ENCODE measurements at regions not wholly inside any gene's neighbourhood (a gene's known extent, or its start where the extent isn't known, plus 50 kb on each side); places are given as distances from the start of the nearest gene placed in this dataset.

DNA sequence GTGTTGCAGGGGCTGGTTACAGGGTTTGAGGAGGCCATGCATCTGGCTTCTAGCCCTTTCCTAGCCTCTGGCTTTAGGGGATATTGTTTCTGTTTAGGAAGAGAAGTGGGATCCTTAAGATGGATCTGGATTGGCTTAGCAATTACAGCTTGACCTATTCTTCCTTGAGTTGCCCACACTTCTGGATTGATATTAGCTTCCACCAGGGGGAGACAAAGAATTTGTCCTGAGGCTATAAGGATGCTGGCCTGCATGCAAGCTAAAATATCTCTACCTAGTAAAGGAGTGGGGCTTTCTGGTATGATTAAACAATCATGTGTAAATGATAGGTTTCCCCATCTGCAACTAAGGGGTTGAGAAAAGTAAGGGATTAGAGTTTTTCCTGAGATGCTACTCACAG, 117.2 kb downstream of the TEX13C start:
- peak; percentile 54 for DNase-seq
- H3K79me2 ChIP-seq (ENCODE audit: low read length): no peaks in the 10 kb centered on the region
- H3F3A ChIP-seq (ENCODE audit: insufficient read depth, low read length): no peaks in the 10 kb centered on the region
- no peaks in the 10 kb centered on the region for H3K9me2 ChIP-seq (replicated peaks; ENCODE audit: insufficient read depth, low read length)
- no peak overlapping the region for H3K27ac ChIP-seq (ENCODE audit: low read length)
- no peaks in the 10 kb centered on the region for H4K20me1 ChIP-seq (ENCODE audit: insufficient read depth, low read length)
- TF ChIP-seq, protein P1, sequence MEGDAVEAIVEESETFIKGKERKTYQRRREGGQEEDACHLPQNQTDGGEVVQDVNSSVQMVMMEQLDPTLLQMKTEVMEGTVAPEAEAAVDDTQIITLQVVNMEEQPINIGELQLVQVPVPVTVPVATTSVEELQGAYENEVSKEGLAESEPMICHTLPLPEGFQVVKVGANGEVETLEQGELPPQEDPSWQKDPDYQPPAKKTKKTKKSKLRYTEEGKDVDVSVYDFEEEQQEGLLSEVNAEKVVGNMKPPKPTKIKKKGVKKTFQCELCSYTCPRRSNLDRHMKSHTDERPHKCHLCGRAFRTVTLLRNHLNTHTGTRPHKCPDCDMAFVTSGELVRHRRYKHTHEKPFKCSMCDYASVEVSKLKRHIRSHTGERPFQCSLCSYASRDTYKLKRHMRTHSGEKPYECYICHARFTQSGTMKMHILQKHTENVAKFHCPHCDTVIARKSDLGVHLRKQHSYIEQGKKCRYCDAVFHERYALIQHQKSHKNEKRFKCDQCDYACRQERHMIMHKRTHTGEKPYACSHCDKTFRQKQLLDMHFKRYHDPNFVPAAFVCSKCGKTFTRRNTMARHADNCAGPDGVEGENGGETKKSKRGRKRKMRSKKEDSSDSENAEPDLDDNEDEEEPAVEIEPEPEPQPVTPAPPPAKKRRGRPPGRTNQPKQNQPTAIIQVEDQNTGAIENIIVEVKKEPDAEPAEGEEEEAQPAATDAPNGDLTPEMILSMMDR (IDR thresholded peaks at IDR 0.05; ENCODE audit: low read length): peak; percentile 50
- TF ChIP-seq EZH2phosphoT487 (IDR thresholded peaks at IDR 0.05; ENCODE audit: low read length): no peak
- TF ChIP-seq EZH2 (optimal IDR thresholded peaks at IDR 0.05; ENCODE audit: low read depth, low read length): no peak
- no peak overlapping the region for H3K4me2 ChIP-seq (ENCODE audit: low read depth, low read length)
- no peaks in the 10 kb centered on the region for H3K36me3 ChIP-seq (replicated peaks; ENCODE audit: insufficient read depth, low read length)
- no peaks in the 10 kb centered on the region for H3K9me3 ChIP-seq (replicated peaks; ENCODE audit: insufficient read depth, low read length)
- no peak overlapping the region for H2AFZ ChIP-seq (ENCODE audit: low read length)
- H3K9ac ChIP-seq (ENCODE audit: low read length): no peak overlapping the region
- no peaks in the 10 kb centered on the region for H3K27me3 ChIP-seq (replicated peaks; ENCODE audit: insufficient read depth, low read length)
- no peaks in the 10 kb centered on the region for H3K4me1 ChIP-seq (ENCODE audit: low read length)
- no peak overlapping the region for H3K4me3 ChIP-seq (ENCODE audit: low read length)

DNA sequence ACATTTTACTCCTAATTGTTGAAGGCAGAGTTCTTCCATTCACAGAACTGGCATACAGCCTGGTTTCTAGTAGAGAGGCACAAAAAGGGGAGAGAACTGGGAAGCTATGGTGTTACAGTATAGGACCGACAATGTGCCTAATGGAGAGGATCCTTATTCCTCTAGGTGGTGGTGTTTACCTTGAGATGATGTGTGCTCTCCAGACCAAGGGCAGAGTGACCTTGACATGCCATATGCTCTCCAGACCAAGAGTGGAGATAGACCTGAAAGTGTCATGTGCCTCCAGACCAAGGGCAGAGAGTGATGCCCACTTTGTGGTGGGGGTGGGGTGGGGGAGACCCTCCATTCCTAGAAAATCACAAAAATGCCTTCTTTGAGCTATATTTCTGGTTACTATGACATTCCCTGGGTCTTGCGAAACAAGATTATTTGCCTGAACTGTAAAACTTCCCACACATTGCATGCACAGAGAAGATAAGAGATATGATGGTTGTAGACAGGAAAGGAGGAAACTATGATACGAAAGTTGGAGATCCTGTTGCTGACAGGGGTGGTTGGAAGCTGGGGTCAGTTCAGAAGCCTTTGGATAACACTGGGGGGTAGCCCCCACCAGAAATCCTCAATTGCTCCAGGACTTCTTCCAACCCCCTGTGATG, 119.7 kb downstream of the TEX13C start:
- Histone ChIP-seq H3K9ac (ENCODE audit: low read length) (no peak overlapping the region), H3K9me2 (replicated peaks; ENCODE audit: insufficient read depth, low read length) (no peaks in the 10 kb centered on the region), H3K27me3 (replicated peaks; ENCODE audit: insufficient read depth, low read length) (no peaks in the 10 kb centered on the region), H3F3A (ENCODE audit: insufficient read depth, low read length) (no peaks in the 10 kb centered on the region), H4K20me1 (ENCODE audit: insufficient read depth, low read length) (no peaks in the 10 kb centered on the region), H3K4me3 (ENCODE audit: low read length) (no peak overlapping the region), H3K9me3 (replicated peaks; ENCODE audit: insufficient read depth, low read length) (no peaks in the 10 kb centered on the region), H3K4me1 (ENCODE audit: low read length) (no peaks in the 10 kb centered on the region), H2AFZ (ENCODE audit: low read length) (no peak overlapping the region), H3K36me3 (replicated peaks; ENCODE audit: insufficient read depth, low read length) (no peaks in the 10 kb centered on the region), H3K4me2 (ENCODE audit: low read depth, low read length) (no peak overlapping the region), H3K79me2 (ENCODE audit: low read length) (no peaks in the 10 kb centered on the region), H3K27ac (ENCODE audit: low read length) (no peak overlapping the region)
- TF ChIP-seq, protein P1 (IDR thresholded peaks at IDR 0.05; ENCODE audit: low read length): no peak
- TF ChIP-seq EZH2 (optimal IDR thresholded peaks at IDR 0.05; ENCODE audit: low read depth, low read length): no peak
- no peak for TF ChIP-seq EZH2phosphoT487 (IDR thresholded peaks at IDR 0.05; ENCODE audit: low read length)
- no peak for DNase-seq

DNA sequence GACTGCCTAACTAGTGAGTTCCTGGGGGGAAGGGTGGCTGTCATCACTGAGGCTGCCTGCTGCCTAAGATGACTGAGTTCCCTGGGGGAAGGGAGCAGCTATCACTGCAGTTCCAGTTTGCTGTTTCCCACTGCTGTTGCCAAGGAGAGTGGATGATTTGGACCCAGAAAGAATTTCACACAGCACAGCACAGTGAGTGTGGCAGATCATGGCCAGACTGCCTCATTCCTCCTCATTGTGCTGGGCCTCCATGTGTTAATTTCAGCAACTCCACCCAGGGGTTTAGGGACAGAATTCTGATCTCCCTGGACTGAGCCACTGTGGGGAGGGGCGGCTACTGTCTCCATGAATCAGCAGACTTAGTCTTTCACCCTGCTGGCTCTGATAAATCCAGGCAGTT, 125.0 kb downstream of the TEX13C start:
- Histone ChIP-seq H3K79me2 (ENCODE audit: low read length) (no peaks in the 10 kb centered on the region), H3K9me3 (replicated peaks; ENCODE audit: insufficient read depth, low read length) (no peaks in the 10 kb centered on the region), H3K27ac (ENCODE audit: low read length) (no peak overlapping the region), H3K9ac (ENCODE audit: low read length) (no peak overlapping the region), H3K4me2 (ENCODE audit: low read depth, low read length) (no peak overlapping the region), H2AFZ (ENCODE audit: low read length) (no peak overlapping the region), H3K4me1 (ENCODE audit: low read length) (no peaks in the 10 kb centered on the region), H4K20me1 (ENCODE audit: insufficient read depth, low read length) (no peaks in the 10 kb centered on the region), H3K4me3 (ENCODE audit: low read length) (no peak overlapping the region), H3K36me3 (replicated peaks; ENCODE audit: insufficient read depth, low read length) (no peaks in the 10 kb centered on the region), H3K27me3 (replicated peaks; ENCODE audit: insufficient read depth, low read length) (no peaks in the 10 kb centered on the region), H3K9me2 (replicated peaks; ENCODE audit: insufficient read depth, low read length) (no peaks in the 10 kb centered on the region), H3F3A (ENCODE audit: insufficient read depth, low read length) (no peaks in the 10 kb centered on the region)
- TF ChIP-seq, protein P1 (IDR thresholded peaks at IDR 0.05; ENCODE audit: low read length): no peak
- no peak for TF ChIP-seq EZH2 (optimal IDR thresholded peaks at IDR 0.05; ENCODE audit: low read depth, low read length)
- no peak for TF ChIP-seq EZH2phosphoT487 (IDR thresholded peaks at IDR 0.05; ENCODE audit: low read length)
- DNase-seq: no peak

All from MM.1S (cell line).